SIG-M5 treated with dmso at 0.1 percent for 504 hours (cell line): ENCODE measurements at regions not wholly inside any gene's neighbourhood (a gene's known extent, or its start where the extent isn't known, plus 50 kb on each side); places are given as distances from the start of the nearest gene placed in this dataset.

Source experiments
- DNase-seq: peaks from one replicate; lab custom pipeline; 2025; ENCODE audit not compliant: unreplicated experiment; lab: John Stamatoyannopoulos, UW

DNA sequence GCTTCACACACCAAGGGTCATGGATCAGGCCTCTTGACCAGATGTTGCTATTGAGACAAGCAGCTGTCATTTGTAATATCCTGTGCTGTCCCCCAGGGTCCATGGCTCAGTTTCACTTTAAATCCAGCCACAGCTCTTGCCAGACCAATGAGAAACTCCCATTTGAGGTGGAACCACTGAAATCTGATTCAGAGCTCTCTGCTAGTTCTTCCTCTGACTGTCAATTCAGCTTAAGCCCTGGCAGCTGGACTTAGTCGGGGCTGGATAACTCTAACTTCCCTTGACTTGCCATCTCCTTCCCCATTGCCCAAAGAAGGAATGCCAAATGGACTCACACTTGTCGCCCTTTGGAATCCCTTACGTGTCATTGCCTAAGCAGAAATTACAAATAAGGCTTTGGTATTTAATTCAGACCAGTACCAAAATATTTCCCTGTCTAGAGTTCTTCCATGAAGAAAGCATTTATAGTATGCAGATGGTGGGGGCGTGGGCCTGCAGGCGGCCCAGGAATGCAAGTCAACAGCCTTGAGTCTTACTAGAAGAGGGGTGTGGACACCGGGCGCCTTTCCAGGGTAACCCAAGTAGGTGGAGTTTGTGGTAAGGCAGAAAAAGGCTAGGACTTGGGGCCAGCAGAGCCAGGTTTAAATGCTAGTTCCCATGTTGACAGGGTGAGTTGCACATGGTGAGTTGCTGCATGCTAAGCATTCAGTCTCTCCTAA, 96.9 kb upstream of the TMPO start:
- peak; percentile 67 for DNase-seq

DNA sequence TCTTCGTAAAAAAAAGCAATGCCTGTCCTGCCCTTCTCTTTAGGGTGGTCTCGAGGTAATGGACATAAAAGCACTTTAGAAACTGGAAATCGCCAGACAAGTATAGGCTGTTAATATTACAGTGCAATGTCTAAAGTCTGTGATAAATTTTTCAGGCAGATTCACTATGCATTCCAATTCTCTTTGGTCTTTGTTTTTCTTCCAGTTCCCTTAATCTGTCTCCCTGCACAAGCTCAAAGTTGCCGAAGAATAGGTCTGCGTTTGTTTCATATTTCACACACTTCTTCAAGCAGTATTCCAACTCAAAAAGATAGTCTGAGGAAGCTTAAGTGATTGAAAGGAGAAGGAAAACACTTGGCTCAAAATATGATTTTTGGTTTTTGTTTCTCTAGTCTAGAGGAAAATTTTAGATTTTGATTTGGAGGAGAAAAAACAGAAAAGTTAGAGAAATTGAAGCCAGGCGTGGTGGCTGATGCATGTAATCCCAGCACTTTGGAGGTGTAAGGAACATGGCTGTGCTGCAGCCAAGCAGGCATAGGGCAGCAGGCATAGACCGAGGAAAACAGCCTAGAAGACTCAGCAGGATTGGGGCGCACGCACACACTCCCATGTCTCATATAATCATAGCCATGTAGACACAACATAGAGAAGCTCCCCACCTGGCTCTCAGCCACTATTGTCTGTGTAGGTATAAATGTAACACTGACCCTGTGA, 96.2 kb upstream of the TMPO start:
- no peak for DNase-seq

DNA sequence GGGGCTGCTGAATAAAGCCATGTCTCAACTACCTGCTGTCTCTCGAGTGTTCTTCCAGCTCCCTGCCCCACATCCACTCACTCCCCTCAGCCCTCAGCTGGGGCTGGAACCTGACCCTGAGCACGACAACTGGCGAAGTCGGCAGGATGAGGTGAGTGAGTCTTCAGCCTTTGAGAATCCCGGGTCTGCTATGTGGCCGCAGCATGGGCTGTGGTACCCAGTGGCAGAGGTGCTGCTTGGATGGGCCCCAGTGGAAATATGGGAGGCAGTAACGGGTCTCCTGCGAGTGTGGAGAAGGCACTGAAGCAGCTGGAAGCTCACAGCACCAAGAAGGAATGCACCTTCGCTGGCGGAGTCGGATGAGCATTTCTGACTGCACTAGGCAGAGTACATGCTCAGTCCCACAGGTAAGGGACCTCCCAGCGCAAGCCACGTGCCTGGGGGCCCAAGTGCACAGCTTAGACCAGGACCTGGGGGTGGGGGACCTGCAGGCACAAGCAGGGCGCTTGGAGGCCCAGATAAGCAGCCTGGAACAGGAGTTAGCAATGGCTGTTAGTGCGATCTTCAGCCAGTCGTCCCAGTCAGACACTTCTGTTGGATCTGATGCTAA, 95.5 kb upstream of the TMPO start:
- no peak for DNase-seq

DNA sequence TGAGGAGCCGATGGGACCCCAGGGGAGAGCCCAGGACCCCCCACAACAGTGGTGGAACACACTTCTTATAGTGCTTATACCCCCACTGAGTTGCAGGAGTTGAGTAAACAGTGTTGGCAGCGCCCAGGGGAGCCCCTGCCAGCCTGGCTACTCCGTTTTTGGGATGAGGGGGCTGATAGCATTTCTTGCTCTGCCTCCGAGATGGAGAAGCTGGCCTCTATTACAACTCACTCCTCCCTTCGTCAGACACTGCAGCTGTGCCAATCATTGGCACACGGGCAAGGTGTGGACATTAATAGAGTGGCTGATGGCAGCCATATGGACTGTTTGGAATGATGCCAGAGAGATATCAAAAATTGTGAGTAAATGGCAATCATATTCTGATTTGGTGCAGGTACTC, 94.9 kb upstream of the TMPO start:
- DNase-seq: no peak

DNA sequence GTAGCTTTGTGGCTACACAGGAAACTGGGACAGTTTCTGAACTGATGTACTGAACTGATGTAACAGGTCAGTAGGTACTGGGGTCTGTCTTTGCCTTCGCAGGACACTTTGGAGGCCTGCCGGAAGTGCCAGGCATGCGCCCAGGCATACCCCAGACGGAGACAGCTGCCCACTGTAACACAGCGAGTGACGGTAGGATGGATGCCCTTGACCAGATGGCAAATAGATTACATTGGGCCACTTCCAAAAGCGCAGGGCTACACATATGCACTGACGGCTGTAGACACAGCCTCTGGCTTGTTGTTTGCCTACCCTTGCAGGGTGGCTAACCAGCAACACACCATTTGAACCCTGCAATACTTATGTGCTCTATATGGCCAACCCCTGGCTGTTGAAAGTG, 94.1 kb upstream of the TMPO start:
- DNase-seq: no peak

DNA sequence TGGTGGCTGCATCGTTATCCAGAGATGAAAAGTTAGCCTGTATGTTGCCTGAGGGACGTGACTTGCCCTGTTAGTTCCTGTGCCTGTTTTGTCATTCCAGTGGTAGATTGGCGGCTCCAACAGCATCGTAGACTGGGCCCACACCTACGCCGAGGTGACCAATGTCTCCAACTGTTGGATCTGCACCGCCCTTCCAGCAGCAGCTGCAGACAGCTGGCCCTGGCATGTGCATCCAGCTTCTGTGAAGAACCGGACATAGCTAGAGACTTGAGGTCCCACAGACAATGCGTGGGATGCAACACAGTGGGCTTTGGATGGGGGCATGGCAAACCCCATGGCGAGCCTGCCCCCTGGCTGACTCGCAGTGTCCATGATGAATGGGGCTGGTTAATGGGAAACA, 93.0 kb upstream of the TMPO start:
- DNase-seq: no peak

DNA sequence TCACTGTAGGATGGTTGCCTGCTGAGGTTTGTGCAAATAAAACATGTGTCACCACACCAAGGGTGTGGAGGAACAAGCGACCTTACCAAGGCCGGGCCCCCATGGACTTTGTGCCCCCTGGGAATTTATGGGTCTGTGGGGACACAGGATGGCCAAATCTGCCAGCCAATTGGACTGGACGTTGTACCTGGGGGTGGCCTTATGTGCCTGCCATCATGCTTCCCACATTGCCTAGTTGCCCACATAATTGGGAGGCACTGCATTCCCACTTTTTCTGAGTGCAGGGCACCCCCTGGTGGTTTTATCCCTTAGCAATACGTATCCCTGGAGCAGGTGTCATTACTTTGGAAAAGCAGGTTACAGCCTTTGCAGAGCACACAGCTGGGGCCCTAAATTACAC, 92.6 kb upstream of the TMPO start:
- DNase-seq: no peak

DNA sequence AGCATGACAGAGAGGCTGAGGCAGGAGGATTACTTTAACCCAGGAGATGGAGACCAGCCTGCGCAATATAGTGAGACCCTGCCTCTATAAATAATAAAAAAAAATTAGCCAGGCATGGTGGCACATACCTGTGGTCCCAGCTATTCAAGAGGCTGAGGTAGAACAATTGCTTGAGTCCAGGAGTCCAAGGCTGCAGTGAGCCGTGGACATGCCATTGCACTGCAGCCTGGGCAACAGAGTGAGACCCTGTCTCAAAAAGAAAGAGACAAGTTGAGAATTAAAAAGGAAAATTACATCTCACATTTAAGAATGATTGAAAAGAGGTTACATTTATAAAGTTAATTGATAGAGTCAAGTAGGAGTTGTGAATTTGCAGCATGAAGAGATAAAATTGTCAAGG, 91.4 kb upstream of the TMPO start:
- DNase-seq: no peak

DNA sequence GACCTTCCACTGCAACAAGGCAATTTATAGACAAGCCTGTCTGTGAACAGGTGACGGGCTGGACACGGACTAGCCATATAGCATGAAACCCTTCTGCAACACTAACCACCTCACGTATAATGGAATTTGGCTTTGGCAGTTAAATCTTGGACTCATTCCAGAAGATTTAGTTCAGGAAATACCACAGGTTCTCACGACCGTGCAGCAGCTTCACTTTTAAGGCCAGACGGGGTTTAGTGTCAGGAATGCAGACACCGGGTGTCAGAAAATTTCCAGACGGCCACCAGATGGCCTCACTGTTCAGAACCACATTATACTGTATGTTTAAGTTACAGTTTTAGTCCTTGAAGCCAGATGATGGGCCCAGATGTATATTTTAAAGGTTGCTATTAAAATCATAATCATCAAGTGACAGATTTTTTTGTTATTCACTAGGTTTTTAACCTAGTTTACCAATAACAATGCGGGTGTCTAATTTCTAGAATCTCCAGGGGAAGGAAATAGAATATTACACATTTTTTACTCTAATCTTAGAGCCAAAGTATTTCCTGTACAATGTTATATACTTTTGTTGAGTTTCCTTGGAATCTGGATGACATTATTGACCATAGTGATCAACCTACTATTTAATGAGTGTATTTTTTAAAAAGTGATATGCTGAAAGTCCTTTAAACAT, 90.5 kb upstream of the TMPO start:
- DNase-seq: peak; percentile 70

DNA sequence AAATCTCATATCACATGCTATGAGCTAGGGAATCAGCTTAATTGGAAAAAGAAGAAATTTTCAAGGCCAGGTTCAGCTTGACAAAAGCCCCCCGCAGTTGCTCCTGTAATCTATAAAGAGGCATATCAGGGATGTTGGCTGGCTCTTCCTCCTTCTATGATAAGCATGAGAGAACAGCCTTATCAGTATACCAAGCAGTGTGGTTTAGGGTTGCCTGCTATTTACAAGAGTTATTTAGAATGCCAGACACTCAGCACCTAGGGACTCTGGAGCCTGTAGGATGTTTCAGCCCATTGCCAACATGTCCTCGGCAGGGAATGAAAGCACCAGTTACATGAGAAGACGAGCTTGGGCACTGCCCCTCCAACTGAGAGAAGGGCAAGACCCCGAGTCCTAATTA, 89.5 kb upstream of the TMPO start:
- no peak for DNase-seq

DNA sequence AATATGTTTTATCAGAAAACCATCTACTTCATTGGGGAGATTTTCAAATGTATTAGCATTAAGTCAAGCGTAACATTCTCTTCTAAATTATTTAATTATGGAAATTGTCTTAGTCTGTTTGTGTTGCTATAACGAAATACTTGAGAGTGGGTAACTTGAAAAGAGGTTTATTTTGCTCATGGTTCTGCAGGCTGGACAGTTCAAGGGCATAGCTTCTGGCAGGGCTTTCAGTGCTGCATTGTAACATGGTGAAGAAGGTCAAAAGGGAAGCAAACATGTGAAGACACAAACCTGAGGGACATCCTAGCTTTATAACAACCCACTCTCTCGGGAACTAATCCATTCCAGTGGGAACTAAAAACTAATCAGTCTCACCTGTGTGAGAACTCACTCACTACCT, 84.3 kb upstream of the TMPO start:
- no peak for DNase-seq

DNA sequence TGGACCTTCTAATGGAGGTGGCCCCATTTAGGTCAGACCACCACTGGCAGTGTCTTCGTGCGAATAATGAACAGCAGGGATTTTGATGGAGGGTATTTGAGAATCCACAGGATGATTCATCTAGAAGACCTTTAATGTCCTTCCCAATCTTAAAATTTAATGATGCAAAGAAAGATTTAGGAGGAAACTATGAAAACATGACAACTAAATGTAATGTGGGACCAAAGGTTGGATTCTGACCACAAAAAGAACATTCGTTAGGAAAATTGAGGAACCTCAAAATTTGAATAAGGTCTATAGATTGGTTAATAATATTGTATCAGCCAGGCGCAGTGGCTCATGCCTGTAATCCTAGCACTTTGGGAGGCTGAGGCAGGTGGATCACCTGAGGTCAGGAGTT, 78.2 kb upstream of the TMPO start:
- no peak for DNase-seq

DNA sequence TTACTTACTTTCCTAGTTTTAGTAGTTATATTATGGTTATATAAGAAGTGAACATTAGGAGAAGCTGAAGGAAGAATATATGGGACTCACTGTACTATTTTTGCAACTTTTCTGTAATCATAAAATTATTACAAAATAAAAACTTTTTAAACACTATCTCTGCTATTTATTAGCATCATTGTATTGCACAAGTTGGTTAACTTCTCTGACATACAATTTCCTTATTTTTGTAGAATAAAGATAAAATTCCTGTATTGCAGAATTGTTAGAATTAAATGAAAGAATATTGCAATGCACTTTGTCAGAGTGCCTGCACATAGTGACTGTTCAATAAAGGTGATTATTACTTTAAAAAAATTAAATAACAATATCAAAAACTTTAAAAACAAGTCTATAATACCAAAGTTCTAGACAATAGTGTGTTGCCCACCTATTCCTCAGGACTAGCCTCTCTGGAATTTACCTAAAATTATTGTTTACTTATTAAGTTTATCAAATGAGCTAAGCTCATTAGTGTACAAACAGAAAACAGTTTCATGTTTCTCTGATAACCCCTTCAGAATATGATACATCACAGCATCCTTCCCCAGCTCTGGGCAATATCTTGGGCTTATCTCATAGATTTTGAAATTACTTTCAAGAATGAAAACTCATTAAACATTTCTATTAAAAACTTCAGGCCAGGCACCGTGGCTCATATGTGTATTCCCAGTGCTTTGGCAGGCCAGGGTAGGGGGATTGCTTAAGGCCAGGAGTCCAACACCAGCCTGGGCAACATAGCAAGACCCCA, 77.4 kb upstream of the TMPO start:
- no peak for DNase-seq

DNA sequence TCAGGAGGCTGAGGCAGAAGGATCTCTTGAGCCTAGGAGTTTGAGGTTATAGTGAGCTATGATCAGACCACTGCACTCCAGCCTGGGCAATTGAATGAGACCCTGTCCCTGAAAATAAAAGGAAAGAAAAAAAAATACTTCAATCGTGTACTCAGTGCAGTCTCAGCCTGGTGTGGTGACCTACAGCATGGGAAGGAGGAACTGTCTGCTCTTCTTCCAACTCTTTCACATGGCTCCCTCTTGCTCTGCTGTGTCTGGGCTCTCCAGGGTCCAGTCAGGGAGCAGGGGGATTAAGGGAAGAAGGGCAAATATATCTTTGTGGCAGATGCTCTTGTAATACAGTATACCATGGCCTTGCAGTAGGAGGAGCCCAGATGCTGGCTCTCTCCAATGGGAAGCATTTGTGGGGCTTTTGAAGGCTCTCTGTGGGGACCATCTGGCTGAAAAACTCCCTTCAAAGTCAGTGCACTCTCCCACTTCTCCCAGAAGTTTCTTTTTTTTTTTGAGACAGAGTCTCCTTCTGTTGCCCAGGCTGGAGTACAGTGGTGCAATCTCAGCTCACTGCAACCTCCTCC, 76.6 kb upstream of the TMPO start:
- no peak for DNase-seq

DNA sequence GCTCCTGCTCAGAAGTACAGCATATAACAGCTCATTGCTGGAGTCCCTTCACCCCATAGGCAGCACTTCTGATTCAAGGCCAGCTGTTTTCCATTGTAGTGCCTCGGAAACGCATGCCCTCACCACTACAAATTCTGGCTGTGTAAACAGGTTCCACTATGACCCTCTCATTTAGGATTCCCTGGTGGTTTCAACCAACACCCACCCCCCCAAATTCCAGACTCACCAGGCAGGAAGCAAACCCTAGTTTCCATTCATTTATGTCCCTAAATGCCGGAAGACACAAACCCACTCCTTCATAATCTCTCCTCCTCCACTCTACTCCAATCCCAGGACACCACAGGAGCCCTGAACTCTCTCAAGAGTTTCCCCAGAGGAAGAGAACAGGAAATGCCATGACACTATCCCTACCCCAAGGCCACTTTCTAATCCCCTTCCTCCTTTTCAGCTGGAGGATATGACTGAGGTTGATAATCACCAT, 75.9 kb upstream of the TMPO start:
- DNase-seq: peak; percentile 90

DNA sequence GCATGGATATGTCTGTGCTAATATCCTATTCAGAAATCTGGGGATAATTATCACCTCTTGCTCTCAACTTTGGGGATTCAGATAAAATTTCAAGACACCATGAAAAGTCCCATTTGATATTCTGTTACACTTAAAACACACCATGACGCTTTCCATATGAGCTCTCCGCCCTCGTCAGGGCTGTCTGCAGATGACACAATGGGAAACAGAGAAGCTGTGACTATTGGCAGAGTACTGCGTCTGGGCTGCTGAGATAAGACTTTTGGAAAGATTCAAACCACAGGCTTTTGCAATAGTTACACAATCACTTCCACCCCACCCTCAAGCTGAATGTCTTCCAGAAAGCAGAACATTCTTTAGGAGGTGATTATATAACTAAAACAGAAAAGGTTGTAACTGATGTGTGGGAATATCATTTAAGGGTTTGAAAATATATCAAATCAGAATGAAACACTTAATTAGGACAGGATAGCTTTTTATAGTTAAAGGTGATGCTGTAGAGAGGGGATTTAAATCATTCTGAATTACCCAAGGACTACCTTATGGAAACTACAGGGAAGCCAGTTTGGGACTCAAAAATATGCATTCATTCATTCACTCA, 75.3 kb upstream of the TMPO start:
- peak; percentile 99 for DNase-seq

DNA sequence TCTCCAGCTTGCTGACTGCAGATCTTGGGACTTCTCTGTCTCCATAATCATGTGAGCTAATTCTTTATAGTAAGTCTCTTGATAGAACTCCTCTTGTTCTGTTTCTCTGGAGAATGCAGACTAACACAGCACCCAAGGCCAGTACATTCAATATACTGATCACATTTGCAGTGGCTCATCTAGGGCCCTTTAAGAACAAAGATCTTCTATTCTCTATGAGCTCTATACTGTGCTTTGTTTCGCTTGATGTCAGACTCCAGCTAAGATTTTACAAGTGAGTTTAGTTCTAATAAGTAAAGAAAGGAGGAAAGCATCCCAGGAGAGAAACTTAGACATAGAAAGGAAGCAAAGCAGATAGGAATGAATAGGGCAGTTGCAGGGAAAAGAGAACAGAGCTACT, 69.3 kb upstream of the TMPO start:
- no peak for DNase-seq

DNA sequence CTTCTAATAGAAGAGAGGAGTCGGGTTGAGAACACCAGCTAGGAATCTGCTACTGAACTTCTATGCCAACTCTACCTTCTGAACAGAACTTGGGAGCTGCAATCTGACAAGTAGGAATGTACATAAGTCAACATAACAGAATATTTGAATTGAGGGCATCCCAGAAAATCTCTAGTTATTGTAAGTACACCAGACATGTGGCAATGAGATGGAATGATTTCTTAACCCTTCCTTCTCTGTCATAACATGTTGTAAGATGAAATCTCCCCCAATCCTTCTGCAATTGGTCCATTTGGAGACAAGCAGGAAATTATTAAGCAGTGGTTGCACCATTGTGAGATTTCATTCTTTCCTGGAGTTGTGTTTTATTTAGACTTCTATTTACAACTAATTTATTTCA, 68.7 kb upstream of the TMPO start:
- DNase-seq: peak; percentile 93

DNA sequence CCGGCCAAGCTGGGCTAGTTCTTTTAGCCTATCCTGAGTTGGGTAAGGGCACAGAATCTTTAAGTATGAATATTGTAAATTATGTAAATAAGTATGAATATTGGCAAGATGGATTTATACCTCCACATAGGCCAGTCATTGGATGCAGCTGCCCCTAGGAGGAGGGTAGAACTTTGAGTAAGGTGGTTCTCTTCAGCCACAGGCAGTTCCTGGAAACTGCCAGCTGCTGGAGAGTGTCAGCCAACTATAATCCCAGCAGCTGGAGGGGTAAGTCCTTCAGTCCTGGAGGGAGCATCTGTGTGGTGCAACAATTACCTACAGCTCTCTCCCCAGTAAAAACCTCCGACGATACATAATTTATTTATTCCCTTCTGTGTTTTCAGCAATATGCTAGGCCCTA, 65.8 kb upstream of the TMPO start:
- DNase-seq: no peak

DNA sequence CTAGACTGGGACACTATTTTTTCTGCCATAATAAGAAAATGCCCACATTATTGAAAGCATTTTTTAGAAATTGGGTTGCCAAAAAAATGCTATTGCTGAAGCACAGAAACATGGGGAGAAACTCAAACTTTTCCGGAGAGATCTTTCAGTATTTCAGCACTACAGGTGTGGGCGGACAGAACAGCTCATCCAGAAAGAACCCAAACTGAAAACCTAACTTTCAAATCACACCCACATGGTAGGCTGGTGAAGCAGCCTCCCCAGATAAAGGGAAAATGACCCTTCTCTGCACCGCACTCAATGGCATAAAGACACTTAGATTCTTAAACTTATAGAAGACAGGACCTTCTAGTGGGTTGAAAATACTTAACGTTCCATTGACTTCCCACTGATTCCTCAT, 62.3 kb upstream of the TMPO start:
- DNase-seq: no peak
